SK-N-MC (cell line): ENCODE measurements at regions not wholly inside any gene's neighbourhood (a gene's known extent, or its start where the extent isn't known, plus 50 kb on each side); places are given as distances from the start of the nearest gene placed in this dataset.

Experiments
- EZH2 ChIP-seq: fragments of 200-600 bp; sonication (generic); IDR thresholded peaks from one replicate; pipeline ENCODE4 v1.6.1; 2017; ENCODE audit warnings: antibody characterized with exemption
- FOXP2 ChIP-seq: optimal IDR thresholded peaks from 2 replicates; pipeline ENCODE3; 2011; ENCODE audit warnings: mild to moderate bottlenecking, moderate library complexity; ENCODE audit not compliant: insufficient read depth; ENCODE audit errors: extremely low read length, control extremely low read depth
- POLR2AphosphoS5 ChIP-seq: IDR thresholded peaks from 2 replicates; pipeline ENCODE4 v1.6.1; 2012; ENCODE audit warnings: mild to moderate bottlenecking, low read depth, low read length, borderline replicate concordance

DNA sequence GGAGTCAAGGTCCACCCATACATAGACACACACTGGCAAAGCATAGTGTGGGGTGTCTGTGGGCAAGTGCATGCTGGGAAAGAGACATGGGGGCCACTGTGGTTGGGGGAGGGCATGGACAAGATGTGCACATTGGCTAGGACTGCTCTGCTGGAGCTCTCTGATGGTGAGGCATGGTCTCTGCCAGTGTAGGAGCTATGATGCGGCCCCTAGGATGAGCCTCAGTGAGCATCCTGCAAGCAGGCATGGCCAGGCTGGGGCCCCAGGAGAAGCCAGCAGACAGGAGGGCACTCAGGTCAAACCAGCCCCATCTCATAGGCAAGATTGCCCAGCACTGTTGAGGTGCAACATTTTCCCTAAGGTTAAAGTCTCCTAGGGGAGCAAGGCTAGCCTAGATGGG lies 489.4 kb downstream of the DNAJB9 start:
- TF ChIP-seq EZH2 (no peak), POLR2AphosphoS5 (no peak), FOXP2 (no peak)
